Retinal pigment epithelial cell (primary cell): ENCODE measurements at regions not wholly inside any gene's neighbourhood (a gene's known extent, or its start where the extent isn't known, plus 50 kb on each side); places are given as distances from the start of the nearest gene placed in this dataset.

Experiments
- DNase-seq: peaks from one replicate; pipeline ENCODE4 v3.0.0-alpha.2; 2010; ENCODE audit warnings: low read depth
- H3K4me3 ChIP-seq: 2 replicates; pipeline ENCODE4 v1.5.1; 2011; ENCODE audit warnings: mild to moderate bottlenecking, low read length, control low read depth, moderate library complexity
- TF ChIP-seq, protein P1 (sequence below): conservative IDR thresholded peaks from 2 replicates; pipeline ENCODE4 v1.5.1; 2011; ENCODE audit warnings: low read depth, low read length, control low read depth, inconsistent platforms

DNA sequence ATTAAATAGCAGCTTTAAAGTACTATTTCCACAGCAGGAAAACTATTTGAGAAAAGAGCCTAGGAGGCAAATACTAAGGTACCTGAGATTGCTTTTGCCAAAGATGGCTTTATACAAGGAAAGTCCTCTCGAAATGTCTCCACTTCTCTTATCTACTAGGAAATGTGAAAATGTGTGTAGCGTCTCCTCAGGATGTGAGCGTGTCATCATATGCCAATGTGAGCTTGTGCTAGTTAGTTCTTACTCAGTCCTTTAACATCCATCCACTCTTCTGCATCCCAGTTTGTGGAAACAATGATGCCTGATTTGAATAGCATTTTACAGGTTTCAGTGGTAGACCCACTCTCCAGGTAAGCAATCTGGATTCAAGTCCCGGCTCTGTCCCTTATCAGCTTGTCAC lies 421.0 kb downstream of the DYNC2H1 start:
- no peak for DNase-seq
- TF ChIP-seq, protein P1, sequence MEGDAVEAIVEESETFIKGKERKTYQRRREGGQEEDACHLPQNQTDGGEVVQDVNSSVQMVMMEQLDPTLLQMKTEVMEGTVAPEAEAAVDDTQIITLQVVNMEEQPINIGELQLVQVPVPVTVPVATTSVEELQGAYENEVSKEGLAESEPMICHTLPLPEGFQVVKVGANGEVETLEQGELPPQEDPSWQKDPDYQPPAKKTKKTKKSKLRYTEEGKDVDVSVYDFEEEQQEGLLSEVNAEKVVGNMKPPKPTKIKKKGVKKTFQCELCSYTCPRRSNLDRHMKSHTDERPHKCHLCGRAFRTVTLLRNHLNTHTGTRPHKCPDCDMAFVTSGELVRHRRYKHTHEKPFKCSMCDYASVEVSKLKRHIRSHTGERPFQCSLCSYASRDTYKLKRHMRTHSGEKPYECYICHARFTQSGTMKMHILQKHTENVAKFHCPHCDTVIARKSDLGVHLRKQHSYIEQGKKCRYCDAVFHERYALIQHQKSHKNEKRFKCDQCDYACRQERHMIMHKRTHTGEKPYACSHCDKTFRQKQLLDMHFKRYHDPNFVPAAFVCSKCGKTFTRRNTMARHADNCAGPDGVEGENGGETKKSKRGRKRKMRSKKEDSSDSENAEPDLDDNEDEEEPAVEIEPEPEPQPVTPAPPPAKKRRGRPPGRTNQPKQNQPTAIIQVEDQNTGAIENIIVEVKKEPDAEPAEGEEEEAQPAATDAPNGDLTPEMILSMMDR, result no peak
- H3K4me3 ChIP-seq, result no peak overlapping the region

DNA sequence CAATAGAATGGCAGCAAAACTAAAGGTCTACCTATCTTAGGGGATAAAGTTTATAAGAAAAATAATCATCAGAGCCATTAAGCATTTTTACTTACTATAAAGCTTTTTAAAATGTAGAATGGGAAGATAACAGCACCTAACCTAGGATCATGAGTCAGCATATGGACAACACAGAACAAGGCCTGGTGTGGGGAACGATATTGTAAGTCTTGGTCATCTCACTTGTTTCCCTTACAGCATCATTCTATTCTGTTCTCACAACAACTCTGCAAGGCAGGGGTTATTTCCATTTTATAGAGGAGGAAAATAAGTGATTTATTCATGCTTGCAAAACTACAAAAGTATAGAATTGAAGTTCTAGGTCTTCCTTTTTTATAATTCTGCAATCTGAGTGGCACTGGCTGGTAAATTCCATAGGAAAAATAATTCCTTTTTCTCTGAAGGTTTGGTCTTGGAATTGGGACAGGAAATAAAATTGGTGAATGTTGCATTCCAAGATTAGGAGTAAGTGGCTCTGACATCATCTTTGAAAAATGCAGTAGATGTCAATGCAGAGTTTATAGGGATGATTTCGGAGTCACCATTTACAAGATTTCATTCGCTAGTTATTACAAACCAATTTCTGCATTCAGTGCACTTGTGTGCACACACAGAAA lies 423.0 kb downstream of the DYNC2H1 start:
- no peak overlapping the region for H3K4me3 ChIP-seq
- no peak for DNase-seq
- TF ChIP-seq, protein P1, result no peak

DNA sequence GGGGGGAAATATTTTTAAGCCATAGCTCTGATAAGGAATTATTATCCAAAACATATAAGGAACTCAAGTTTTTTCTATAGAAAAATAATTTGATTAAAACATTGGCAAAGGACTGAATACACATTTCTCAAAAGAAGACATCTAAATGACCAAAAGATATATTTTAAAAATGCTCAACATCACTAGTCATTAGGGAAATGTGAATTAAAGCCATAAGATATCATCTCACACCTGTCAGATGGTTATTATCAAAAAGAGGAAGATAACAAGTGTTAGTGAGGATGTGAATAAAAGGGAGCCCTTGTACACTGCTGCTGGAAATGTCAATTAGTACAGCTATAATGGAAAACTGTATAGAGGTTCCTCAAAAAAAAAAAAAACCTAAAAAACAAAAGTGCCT lies 425.0 kb downstream of the DYNC2H1 start:
- TF ChIP-seq, protein P1, result no peak

DNA sequence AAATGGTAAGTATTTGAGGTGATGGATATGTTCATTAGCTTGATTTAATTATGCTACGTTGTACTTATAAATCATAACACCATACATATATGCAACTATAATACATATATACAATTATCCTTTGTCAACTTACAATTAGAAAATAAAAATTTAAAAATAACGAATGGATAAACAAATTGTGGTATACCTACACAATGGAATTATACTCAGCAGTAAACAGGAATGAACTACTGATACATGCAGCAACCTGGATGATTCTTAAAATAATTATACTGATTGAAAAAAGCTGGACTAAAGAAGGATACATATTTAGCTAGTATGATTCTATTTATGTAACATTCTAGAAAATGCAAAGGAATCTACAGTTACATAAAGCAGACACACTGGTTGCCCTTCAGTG lies 425.7 kb downstream of the DYNC2H1 start:
- no peak for DNase-seq
- TF ChIP-seq, protein P1, result no peak
- no peak overlapping the region for H3K4me3 ChIP-seq

More for the DNA sequence above, 425.0 kb downstream of the DYNC2H1 start:
- no peak overlapping the region for H3K4me3 ChIP-seq
- no peak for DNase-seq

DNA sequence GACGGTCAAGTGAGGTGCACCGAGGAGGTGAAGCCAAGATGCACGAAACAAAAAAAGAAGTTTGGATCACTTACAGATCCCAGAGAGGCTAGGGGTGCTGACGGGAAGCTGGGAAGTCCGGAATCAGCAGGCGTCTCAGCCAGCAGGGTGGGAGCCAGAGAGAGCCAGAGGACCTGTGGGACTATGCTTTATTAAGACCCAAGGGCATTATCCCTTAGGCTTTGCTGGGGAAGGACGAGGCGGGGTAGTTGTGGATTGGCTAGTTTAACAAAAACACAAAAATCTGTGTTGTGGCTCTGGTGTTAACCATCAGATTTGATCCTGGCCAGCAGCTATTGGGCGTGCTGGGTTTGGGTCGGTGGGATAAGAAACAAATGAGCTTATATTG lies 427.1 kb downstream of the DYNC2H1 start:
- no peak for DNase-seq
- TF ChIP-seq, protein P1, result no peak
- no peak overlapping the region for H3K4me3 ChIP-seq

DNA sequence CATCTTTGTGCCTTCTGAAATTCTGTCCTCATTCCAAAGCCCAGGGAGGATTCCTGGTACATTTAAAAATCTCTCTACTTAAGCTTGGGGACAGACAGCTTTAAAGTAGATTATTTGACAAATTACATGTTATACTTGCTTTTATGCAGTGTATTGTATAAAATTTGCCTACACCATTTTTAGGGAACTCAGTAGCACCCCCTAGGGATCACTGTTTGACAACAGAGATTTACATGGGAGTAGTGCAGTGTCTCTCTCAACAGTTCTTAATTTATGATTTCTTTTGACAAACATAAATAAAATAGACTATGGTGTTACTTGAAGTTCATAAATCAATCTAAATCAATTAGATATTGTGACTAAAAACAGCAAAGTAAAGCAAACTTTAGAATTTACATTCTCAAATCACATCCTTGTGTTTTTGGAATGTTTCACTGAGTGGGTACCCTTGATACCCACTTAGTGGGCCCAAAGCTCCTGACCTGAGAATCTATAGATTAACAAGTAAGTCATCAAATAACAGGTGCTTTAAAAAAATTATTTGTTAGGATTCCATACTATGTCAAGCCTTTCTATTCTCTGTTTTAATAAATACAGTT lies 428.8 kb downstream of the DYNC2H1 start:
- no peak overlapping the region for H3K4me3 ChIP-seq
- no peak for DNase-seq
- TF ChIP-seq, protein P1, result peak; percentile 67

DNA sequence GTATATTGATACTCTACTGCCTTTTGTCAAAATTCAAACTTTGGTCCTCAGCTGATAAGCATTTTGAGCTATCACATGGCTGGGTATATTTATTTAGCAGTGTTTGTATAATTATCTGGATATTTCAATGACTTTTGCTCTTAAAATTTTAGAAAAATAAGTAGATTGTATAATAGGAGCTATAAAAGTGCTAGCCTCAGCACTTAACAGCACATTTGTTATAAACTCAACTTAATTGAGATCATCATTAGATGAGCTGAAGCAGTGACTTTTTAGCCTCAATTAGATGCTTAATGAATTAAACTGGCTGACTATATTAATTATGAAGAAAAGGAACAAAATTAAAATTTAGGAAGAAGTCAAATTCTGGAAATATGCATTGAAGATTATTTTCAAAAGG lies 429.9 kb downstream of the DYNC2H1 start:
- TF ChIP-seq, protein P1, result no peak
- no peak overlapping the region for H3K4me3 ChIP-seq
- no peak for DNase-seq
